Cardiac muscle cell (in vitro differentiated cells and primary cell): ENCODE measurements at regions not wholly inside any gene's neighbourhood (a gene's known extent, or its start where the extent isn't known, plus 50 kb on each side); places are given as distances from the start of the nearest gene placed in this dataset.

Experiments
- DNase-seq, 2 donors: peaks; one replicate each; pipeline versions ENCODE4 v3.0.0 to v3.0.0-alpha.2; 2010 to 2017; ENCODE audit warnings: low read depth in 1 of 2, low spot score in 1 of 2
- H3K27ac ChIP-seq: fragments of 200-600 bp; sonication (generic); 2 replicates; pipeline ENCODE4 v1.5.1; 2016
- H3K27me3 ChIP-seq: fragments of 200-600 bp; sonication (generic); 2 replicates; pipeline ENCODE4 v1.6.0; 2016; ENCODE audit warnings: control low read depth
- H3K36me3 ChIP-seq: fragments of 200-600 bp; sonication (generic); 2 replicates; pipeline ENCODE4 v1.5.1; 2016; ENCODE audit warnings: control low read depth
- H3K4me1 ChIP-seq: fragments of 200-600 bp; sonication (generic); 2 replicates; pipeline ENCODE4 v1.8.1; 2017; ENCODE audit warnings: low read depth, mild to moderate bottlenecking, mixed run types
- H3K4me3 ChIP-seq: fragments of 200-600 bp; sonication (generic); 2 replicates; pipeline ENCODE4 v1.5.1; 2016; ENCODE audit warnings: mild to moderate bottlenecking
- H3K9me3 ChIP-seq: fragments of 200-600 bp; sonication (generic); 2 replicates; pipeline ENCODE4 v1.5.1; 2017; ENCODE audit warnings: low read depth, mild to moderate bottlenecking, control low read depth
- CTCF ChIP-seq: IDR thresholded peaks from 2 replicates; pipeline ENCODE4 v1.5.1; 2012; ENCODE audit warnings: low read depth, mild to moderate bottlenecking, low read length

DNA sequence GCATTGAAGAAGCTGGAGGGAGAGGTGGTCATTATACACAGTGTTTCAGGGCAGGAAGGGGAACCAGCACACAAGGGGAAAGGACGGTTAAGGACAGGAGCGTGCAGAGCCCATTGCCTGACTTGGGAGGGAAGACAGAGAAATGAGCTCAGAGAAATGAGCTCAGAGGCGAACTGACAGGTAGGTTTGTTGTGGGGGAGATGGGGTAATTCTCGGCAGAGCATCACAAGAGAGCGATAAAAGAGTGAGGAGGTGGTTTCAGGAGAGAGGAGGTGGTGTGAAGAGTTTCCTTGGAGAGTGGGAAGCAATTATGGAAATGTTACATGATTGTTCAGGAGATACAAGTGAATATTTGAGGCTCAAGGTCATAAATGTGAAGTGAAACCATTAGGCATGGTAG, 61.0 kb downstream of the MRGPRX1 start:
- no peaks in the 10 kb centered on the region for H3K9me3 ChIP-seq
- TF ChIP-seq CTCF: no peak

GRCh38 chr11:18865951-18866350, 73.3 kb downstream of the MRGPRX1 start:
- no peak for DNase-seq
- Histone ChIP-seq H3K27ac (no peak overlapping the region), H3K36me3 (no peaks in the 10 kb centered on the region), H3K4me3 (no peak overlapping the region), H3K4me1 (no peaks in the 10 kb centered on the region), H3K27me3 (peaks cover 30% of the 10 kb centered on the region), H3K9me3 (no peaks in the 10 kb centered on the region)
- TF ChIP-seq CTCF: no peak

More for the DNA sequence above, 61.0 kb downstream of the MRGPRX1 start:
- H3K36me3 ChIP-seq: no peaks in the 10 kb centered on the region
- H3K27ac ChIP-seq: no peak overlapping the region
- no peak for DNase-seq
- no peaks in the 10 kb centered on the region for H3K4me1 ChIP-seq
- no peak overlapping the region for H3K4me3 ChIP-seq
- peaks cover 28% of the 10 kb centered on the region for H3K27me3 ChIP-seq

DNA sequence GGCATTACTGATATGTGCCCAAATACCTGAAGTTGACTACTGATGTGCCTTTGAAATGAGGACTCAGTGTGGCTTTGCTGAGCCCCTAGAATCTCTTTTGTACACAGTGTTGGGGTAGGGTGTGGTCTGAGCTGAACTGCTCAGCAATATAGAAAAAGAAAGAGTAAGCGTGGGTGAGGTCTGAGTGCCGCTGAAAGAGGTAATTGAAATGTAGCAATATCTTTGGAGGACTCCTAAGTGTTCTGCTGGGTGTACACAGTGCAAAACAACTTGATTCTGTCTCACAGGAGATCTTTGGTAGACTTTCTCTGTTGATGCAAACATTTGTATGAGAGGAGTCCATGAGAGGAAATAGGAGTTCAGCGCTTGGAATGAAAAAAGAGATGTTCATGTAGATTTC, 73.7 kb upstream of the PTPN5 start:
- no peak for DNase-seq
- no peak for TF ChIP-seq CTCF
- Histone ChIP-seq H3K4me3 (no peak overlapping the region), H3K36me3 (no peaks in the 10 kb centered on the region), H3K27ac (no peak overlapping the region), H3K27me3 (peaks cover 30% of the 10 kb centered on the region), H3K4me1 (no peaks in the 10 kb centered on the region), H3K9me3 (no peaks in the 10 kb centered on the region)

DNA sequence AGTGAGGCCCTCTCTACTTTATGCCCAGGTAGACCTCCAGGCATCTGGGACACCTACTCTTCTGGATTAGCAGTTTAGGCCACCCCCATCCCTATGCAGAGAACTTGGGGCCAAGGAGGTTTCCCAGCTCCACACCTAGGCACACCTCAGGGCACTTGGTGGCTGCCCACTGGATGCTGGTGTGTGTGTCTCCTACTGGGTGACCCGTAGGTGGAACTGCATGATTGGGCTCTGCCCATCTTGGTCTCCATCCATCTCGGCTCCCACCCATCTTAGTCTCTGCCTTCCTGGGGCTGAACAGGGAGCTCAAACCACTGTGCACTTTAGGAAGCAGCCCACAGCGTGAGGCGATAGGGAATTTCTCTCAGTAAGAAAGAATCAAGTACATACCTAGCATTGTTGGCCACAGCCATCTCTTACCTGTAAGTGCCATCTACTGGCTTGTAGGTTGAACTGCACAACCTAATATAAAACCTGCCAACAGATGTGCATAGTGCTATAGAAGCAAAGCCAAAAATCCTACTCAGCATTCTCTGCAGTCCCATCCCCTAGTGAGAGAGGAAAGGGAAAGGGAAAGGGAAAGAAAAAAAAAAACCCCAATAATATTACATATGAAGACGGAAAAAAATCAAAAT, 61.6 kb upstream of the PTPN5 start:
- Histone ChIP-seq H3K27me3 (peaks cover 8% of the 10 kb centered on the region), H3K27ac (no peak overlapping the region), H3K36me3 (no peaks in the 10 kb centered on the region), H3K4me3 (no peak overlapping the region), H3K4me1 (no peaks in the 10 kb centered on the region), H3K9me3 (no peaks in the 10 kb centered on the region)
- peak; percentile 29 to 61 for DNase-seq
- peak; percentile 38 for TF ChIP-seq CTCF

DNA sequence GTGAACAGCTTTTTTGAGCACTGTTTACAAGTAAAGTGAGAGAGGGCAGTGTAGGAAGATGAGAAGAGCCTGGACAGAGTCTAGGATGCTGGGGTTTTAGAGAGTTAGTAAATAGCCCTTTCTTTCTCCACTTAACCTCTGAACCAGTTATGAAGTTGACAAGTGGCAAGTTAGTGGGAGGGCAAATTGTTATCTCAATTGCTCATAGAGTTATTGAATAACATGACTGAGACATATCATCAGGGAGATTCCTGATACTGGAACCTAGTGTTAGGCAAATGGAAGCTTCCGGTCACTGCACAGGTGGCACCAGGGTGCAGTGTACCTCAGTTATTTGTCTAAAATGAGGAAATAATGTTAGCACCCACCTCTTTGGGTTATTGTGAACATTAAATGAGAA, 57.8 kb upstream of the PTPN5 start:
- H3K36me3 ChIP-seq: no peaks in the 10 kb centered on the region
- H3K27me3 ChIP-seq: peaks cover 31% of the 10 kb centered on the region
- H3K27ac ChIP-seq: no peak overlapping the region
- H3K4me3 ChIP-seq: no peak overlapping the region
- no peak for DNase-seq
- no peaks in the 10 kb centered on the region for H3K9me3 ChIP-seq
- H3K4me1 ChIP-seq: no peaks in the 10 kb centered on the region
- TF ChIP-seq CTCF: no peak
